Mucosa of gallbladder (tissue), 1 donor: ENCODE measurements at regions not wholly inside any gene's neighbourhood (a gene's known extent, or its start where the extent isn't known, plus 50 kb on each side); places are given as distances from the start of the nearest gene placed in this dataset.
"Not testable (repeated sequence)": the region's sequence is repeated elsewhere in the genome, so short reads cannot be mapped to it uniquely, and the experiment has no call there.

ENCODE experiments used
- DNase-seq: peaks from one replicate; pipeline ENCODE4 v3.0.0-alpha.2; 2020; ENCODE audit warnings: low spot score
- donor health status: DM: no; HTN: no; CAD: no.

GRCh38 chr5:113652161-113652560 is 138.7 kb downstream of the YTHDC2 start:
- DNase-seq: no peak

- DNase-seq: no peak
Observed at GRCh38 chr5:113654828-113655227, 141.3 kb downstream of the YTHDC2 start.

DNA sequence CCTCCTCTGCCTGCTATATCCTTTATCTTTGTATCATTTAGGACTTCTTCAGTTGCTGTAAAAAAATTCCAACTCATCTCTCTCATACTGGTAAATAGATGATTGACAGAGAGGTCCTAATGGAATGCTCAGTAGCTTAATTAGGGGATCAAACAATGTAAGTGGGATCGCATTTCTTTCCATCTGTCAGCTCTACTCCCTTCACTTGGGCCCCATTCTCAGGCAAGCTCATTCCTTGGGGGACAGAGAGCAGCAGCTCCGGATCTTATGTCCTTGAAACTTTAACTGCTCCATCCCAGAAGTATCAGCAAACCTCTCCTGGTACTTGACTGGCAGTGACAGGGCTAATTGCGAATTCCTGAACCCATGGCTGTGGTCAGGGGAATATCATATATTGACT is 146.7 kb downstream of the YTHDC2 start:
- DNase-seq: no peak

- no peak for DNase-seq
Observed at GRCh38 chr5:113660706-113661250, 147.3 kb downstream of the YTHDC2 start.

DNA sequence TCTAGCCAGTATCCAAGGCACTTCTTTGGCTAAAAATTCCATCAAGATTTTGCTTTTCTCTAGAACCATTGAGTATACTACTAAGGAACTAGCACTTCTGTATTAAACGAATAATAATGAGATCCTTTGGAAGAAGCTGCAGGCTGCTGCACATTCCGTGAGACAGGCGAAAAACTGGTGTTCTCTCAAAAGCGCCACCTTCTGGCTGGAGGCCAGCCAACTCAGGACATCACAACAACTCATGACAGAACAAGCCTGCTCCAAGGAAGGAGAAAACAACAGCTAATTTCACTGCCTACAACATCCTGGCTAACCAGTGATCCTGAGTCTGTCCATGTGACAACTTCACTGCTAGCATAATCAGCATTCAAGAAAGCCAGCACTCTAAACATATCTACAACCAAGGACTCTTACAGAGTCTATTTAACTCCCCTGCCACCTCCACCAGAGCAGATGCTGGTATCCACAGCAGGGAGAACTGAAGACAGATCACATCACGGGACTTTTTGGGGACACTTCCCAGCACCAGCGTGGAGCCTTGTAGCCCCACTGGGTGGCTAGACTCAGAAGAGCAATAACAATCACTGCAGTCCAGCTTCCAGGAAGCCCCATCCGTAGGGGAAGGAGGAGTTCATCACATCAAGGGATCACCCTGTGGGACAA is 150.5 kb downstream of the YTHDC2 start:
- DNase-seq: peak; percentile 32

GRCh38 chr5:113673041-113673440 is 159.5 kb downstream of the YTHDC2 start:
- no peak for DNase-seq

DNA sequence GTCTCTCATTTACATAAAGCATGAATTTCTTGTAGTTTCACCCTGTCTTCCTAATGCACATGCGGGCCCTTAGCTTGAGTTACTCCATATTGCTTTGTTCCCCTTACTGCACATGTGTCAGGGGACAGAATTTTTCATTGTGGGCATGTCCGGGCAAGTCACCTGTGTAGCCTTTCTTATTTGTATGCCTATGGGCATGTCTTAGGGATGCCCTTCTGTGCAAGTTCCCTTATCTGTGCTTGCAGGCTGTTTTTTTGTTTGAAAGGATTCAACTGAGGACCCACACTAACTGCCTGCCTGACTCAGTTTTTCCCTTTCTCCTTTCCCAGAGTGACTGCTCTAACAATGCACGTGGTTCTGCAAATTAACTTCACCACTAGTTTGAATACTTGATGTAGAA is 161.7 kb downstream of the YTHDC2 start:
- no peak for DNase-seq

DNA sequence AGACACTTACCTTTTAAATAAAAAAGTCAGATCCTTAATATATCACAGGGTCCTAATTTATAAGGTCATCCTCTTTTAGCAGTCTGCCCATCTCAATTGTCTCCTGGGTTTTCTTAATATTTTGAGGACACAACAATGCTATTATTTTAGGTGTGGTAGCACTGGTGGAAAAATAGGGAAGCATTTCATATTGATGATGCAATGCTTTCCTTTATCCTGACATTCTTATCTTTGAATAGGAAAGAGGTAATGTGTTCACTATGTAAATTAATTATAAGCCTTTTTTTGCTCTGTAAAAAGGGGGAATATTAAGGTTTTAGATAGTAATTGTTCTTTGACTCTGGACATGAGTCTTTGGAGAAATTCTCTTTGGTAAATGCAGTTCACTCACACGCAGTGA is 164.7 kb downstream of the YTHDC2 start:
- no peak for DNase-seq

DNA sequence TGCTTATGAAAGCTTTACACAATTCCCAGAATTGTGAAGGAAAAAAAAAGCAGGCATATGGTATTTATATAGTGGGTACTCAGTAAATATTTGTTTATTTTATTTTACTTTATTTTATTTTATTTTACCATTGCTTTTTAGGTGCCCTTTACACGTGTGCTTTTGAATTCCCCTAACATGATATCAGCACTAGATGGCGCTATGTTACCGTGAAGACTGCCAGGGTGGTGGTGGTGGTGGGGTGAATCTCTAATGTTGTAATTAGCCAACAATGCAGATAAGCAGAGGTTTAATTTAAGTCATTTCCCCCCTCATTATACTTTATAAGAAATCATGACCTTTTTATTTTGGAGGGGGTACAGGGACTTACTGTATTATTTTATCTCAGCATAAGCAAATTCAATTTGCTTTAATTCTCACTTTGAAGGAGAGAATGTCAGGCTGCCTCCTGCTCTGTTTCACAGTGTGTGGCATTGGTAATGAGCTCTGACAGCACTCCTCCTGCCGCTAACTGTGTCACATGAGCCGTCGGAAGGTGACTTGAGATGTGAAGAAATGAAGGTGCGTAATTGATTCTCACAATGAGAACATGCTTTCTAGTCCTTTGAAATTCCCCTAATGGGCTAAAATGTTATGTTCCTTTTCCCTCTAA is 165.6 kb downstream of the YTHDC2 start:
- no peak for DNase-seq

DNA sequence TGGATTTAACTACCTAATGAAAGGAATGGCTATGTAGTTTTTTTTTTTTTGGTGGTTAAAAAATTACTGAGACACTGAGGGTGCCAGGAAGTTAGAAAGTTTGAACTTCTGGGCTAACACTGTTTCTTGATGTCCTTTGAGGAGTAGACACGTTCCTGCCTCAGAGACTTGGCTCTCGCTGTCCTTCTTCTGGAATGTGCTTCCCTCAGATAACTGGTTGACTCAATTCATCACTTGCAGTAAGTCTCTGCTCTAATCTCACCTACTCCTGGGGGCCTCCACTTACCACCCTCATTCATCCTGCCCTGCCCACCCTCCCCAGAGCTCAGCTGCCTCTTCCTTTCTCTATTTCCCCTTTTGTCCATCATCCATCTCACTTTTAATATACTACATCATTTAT is 167.0 kb downstream of the YTHDC2 start:
- DNase-seq: no peak

- no peak for DNase-seq
Observed at GRCh38 chr5:113682497-113683136, 169.1 kb downstream of the YTHDC2 start.

GRCh38 chr5:113683211-113683610 is 169.7 kb downstream of the YTHDC2 start:
- no peak for DNase-seq

GRCh38 chr5:113686599-113686998 is 173.1 kb downstream of the YTHDC2 start:
- no peak for DNase-seq

- no peak for DNase-seq
Observed at GRCh38 chr5:113689647-113690046, 176.2 kb downstream of the YTHDC2 start.

DNA sequence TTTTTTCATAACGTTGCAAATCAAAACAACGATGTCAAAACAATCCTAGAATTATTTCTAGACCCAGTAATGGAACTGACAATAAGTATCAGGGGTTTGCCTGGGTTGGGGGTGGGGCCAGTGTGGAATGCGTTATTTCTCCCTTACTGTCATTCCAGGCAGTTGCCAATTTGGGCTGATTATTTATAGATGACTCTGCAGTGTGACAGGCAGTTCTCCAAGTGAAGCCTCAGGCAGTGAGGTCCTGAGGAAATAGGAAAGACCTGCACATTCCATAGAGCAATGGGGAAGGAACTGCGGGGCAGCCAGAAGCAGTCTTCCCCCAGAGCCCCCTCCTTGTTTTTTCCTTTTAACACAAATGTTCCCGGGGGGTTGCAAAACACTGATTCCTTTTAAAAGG is 179.0 kb downstream of the YTHDC2 start:
- DNase-seq: no peak

- no peak for DNase-seq
Observed at GRCh38 chr5:113692891-113693457, 179.5 kb downstream of the YTHDC2 start.

DNA sequence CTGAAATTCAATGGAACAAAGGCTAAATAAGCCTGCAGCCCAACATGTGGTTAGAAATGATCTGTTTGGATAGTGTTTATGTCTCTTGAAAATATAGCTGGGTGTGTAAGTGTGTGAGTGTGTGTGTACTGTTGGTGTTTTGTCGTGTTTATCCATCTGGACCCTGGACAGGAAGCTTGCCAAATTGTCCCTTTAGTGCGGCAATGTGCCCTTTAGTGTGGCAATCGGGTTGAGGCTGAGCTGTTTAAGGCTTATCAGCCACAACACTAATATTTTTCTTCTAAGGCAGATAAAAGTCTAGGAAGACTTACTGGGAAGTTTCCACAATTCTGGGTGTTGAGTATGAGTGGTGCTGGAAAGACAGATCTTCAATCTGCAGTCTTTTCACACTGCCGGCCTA is 180.2 kb downstream of the YTHDC2 start:
- no peak for DNase-seq

- no peak for DNase-seq
Observed at GRCh38 chr5:113694576-113694975, 181.1 kb downstream of the YTHDC2 start.

- DNase-seq: no peak
Observed at GRCh38 chr5:113703266-113703665, 189.8 kb downstream of the YTHDC2 start.

GRCh38 chr5:113705657-113706056 is 192.2 kb downstream of the YTHDC2 start:
- no peak for DNase-seq

- DNase-seq: no peak
Observed at GRCh38 chr5:113713051-113713450, 199.6 kb downstream of the YTHDC2 start.

DNA sequence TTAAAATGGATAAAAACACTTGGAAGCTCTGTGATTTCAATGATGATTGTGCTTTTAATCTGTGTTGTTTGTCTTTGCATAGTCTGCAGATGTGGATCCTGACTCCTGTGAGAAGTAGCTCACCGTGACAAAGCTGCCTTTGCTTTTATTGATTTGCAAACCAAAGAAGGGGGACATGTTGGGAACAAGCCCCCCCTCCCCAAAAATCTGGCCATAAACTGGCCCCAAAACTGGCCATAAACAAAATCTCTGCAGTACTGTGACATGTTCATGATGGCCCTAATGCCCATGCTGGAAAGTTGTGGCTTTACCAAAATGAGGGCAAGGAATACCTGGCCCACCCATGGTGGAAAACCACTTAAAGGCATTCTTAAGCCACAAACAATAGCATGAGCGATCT is 202.4 kb downstream of the YTHDC2 start:
- DNase-seq: not testable (repeated sequence)

DNA sequence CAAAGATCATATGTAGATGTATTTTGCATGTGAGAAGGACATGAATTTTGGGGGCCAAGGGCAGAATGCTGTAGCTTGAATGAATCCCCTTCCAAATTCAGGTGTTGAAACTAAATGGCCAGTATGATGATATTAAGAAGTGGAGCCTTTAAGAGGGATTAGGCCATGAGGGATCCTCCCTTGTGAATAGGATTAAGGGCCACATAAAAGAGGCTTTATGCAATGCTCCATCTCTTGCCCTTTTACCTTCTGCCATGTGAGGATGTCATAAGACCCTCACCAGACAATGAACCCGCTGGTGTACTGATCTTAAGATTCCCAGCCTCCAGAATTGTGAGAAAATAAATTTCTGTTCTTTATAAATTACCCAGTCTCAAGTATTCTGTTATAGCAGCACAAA is 206.1 kb downstream of the YTHDC2 start:
- DNase-seq: no peak
